Peyer's patch (tissue), 4 donors: ENCODE measurements at regions not wholly inside any gene's neighbourhood (a gene's known extent, or its start where the extent isn't known, plus 50 kb on each side); places are given as distances from the start of the nearest gene placed in this dataset.

Source experiments
- DNase-seq, 3 donors: peaks; one replicate each; pipeline ENCODE4 v3.0.0-alpha.2; 2017 to 2019
- H3K27ac ChIP-seq, 4 donors: fragments of 200-600 bp; sonication (generic); one replicate each; pipeline ENCODE4 v1.5.1; 2016 to 2019
- H3K27me3 ChIP-seq, 2 donors: fragments of 200-600 bp; sonication (generic); one replicate each; pipeline ENCODE4 v1.5.1; 2019
- H3K36me3 ChIP-seq, 3 donors: fragments of 200-600 bp; sonication (generic); one replicate each; pipeline ENCODE4 v1.5.1; 2016 to 2019
- H3K4me1 ChIP-seq, 4 donors: fragments of 200-600 bp; sonication (generic); one replicate each; pipeline ENCODE4 v1.5.1; 2016 to 2019
- H3K4me3 ChIP-seq, 4 donors: fragments of 200-600 bp; sonication (generic); 1 replicate in 3 of 4; 2 replicates in 1 of 4; pipeline ENCODE4 v1.5.1; 2016 to 2019; ENCODE audit warnings: mild to moderate bottlenecking in 1 of 4
- H3K9me3 ChIP-seq, 4 donors: fragments of 200-600 bp; sonication (generic); one replicate each; pipeline ENCODE4 v1.5.1; 2016 to 2019; ENCODE audit warnings: mild to moderate bottlenecking in 1 of 4
- POLR2A ChIP-seq, 2 donors: fragments of 450-650 bp; IDR thresholded peaks; one replicate each; pipeline ENCODE4 v1.5.1; 2017; ENCODE audit warnings: antibody characterized with exemption in 2 of 2, mild to moderate bottlenecking in 2 of 2, moderate library complexity in 2 of 2
- TF ChIP-seq, protein P1 (sequence below), 6 experiments: fragments of 450-650 bp in 4 of 6; fragments of 200-600 bp in 2 of 6; sonication (generic) in 1 of 6; IDR thresholded peaks; one replicate each; pipeline ENCODE4 v1.5.1; 2017 to 2019; ENCODE audit warnings: antibody characterized with exemption in 6 of 6, mild to moderate bottlenecking in 3 of 6, moderate library complexity in 1 of 6

DNA sequence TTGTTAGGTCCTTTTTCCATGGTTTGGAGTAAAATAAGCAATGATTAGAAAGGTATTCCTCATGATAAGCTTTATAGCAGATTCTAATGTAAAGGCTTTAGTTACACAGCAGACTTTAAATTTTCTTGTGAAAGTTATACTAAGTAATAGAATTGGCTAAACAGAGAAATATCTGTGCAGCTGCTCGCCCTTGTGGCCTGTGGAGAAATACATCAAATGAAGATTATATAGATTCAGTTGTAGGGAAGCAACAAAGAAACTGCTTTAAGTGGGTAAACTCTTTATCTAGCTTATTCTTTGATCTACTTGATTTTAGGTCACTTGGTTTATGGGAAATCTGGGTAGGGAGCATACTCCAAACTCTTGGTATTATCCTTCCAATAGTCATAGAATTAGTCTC lies 1269.7 kb upstream of the SPRY2 start:
- no peak for DNase-seq
- no peak overlapping the region for H3K27ac ChIP-seq
- H3K4me1 ChIP-seq = no peaks in the 10 kb centered on the region
- H3K9me3 ChIP-seq = no peaks in the 10 kb centered on the region
- TF ChIP-seq POLR2A (IDR thresholded peaks at IDR 0.05) = no peak
- TF ChIP-seq, protein P1, sequence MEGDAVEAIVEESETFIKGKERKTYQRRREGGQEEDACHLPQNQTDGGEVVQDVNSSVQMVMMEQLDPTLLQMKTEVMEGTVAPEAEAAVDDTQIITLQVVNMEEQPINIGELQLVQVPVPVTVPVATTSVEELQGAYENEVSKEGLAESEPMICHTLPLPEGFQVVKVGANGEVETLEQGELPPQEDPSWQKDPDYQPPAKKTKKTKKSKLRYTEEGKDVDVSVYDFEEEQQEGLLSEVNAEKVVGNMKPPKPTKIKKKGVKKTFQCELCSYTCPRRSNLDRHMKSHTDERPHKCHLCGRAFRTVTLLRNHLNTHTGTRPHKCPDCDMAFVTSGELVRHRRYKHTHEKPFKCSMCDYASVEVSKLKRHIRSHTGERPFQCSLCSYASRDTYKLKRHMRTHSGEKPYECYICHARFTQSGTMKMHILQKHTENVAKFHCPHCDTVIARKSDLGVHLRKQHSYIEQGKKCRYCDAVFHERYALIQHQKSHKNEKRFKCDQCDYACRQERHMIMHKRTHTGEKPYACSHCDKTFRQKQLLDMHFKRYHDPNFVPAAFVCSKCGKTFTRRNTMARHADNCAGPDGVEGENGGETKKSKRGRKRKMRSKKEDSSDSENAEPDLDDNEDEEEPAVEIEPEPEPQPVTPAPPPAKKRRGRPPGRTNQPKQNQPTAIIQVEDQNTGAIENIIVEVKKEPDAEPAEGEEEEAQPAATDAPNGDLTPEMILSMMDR (IDR thresholded peaks at IDR 0.05) = no peak
- H3K27me3 ChIP-seq = no peaks in the 10 kb centered on the region
- no peak overlapping the region for H3K4me3 ChIP-seq
- H3K36me3 ChIP-seq = no peaks in the 10 kb centered on the region

DNA sequence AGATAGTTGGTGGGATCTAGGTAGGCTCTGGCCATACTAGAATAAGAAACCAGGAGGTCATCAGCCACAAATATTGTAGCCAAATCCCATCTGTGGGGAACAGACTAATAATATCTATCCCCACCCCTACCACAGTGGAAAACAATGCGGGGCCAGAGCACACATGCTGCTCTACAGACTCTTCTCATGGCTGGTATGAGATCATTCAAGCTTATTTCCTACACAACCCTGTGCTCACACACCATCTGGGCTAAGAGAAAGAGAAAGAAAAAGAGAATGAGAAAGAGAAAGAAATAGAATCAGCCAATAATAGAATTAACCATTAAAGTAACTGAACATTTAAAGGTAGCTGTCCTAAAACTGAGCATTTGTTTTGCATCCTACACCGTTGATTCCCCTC lies 1268.4 kb upstream of the SPRY2 start:
- DNase-seq = no peak
- Histone ChIP-seq H3K4me1 (no peaks in the 10 kb centered on the region), H3K27ac (no peak overlapping the region), H3K4me3 (no peak overlapping the region), H3K27me3 (no peaks in the 10 kb centered on the region), H3K36me3 (no peaks in the 10 kb centered on the region), H3K9me3 (no peaks in the 10 kb centered on the region)
- no peak for TF ChIP-seq POLR2A (IDR thresholded peaks at IDR 0.05)
- TF ChIP-seq, protein P1 (IDR thresholded peaks at IDR 0.05) = no peak

DNA sequence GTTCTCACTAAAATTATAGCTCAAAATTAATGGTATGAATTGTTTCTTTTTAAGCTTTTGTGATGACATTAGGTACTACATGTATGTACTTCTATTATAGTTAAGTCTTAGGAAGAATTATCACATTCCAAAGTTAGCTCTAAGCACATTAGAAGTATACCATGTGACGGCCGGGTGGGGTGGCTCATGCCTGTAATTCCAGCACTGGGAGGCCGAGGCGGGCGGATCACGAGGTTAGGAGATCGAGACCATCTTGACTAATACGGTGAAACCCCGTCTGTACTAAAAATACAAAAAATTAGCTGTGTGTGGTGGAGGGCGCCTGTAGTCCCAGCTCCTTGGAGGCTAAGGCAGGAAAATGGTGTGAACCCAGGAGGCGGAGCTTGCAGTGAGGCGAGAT lies 1265.1 kb upstream of the SPRY2 start:
- Histone ChIP-seq H3K36me3 (no peaks in the 10 kb centered on the region), H3K27me3 (no peaks in the 10 kb centered on the region), H3K9me3 (no peaks in the 10 kb centered on the region), H3K27ac (no peak overlapping the region), H3K4me1 (no peaks in the 10 kb centered on the region), H3K4me3 (no peak overlapping the region)
- TF ChIP-seq, protein P1 (IDR thresholded peaks at IDR 0.05) = no peak
- TF ChIP-seq POLR2A (IDR thresholded peaks at IDR 0.05) = no peak
- DNase-seq = no peak

DNA sequence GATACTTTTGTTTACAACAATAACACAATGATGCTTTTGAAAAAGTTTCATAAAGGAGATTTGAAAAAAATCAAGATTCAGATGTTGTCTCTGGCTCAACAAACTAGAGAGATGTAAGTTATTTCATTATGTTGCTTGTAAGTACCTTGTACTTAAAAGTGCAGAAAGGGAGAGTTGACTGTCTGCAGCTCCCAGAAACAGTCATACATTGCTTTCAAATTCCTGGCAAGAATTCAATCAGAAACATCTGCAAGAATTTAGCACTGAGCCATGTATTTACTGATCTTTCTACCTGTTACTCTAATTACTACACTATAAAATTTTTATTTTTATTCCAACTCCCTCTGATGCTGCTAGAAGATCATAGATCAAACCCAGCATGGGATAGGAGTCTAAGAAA lies 1261.3 kb upstream of the SPRY2 start:
- Histone ChIP-seq H3K9me3 (no peaks in the 10 kb centered on the region), H3K36me3 (no peaks in the 10 kb centered on the region), H3K27me3 (no peaks in the 10 kb centered on the region), H3K4me3 (no peak overlapping the region), H3K4me1 (no peaks in the 10 kb centered on the region), H3K27ac (no peak overlapping the region)
- TF ChIP-seq POLR2A (IDR thresholded peaks at IDR 0.05) = no peak
- TF ChIP-seq, protein P1 (IDR thresholded peaks at IDR 0.05) = no peak
- DNase-seq = no peak

DNA sequence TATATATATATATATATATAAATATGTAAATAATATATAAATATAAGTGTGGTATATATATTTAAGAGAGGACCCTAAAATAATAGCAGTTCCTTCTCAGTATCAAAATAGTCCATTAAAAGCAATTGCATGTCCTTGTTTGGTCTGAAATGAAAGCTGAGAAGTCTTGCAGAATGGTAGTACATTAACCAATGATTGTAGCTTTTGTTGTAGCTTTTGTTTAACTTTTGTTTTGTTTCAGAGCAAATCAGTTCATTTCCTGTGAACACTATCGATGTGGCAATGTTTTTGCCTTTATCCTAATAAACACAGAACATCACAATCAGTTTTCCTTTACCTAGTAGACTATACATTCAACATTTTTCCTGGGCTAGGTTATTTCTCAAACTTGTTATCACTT lies 1256.2 kb upstream of the SPRY2 start:
- H3K4me3 ChIP-seq = no peak overlapping the region
- H3K9me3 ChIP-seq = no peaks in the 10 kb centered on the region
- TF ChIP-seq POLR2A (IDR thresholded peaks at IDR 0.05) = no peak
- TF ChIP-seq, protein P1 (IDR thresholded peaks at IDR 0.05) = no peak
- no peaks in the 10 kb centered on the region for H3K36me3 ChIP-seq
- no peaks in the 10 kb centered on the region for H3K4me1 ChIP-seq
- H3K27me3 ChIP-seq = no peaks in the 10 kb centered on the region
- no peak for DNase-seq
- H3K27ac ChIP-seq = no peak overlapping the region

DNA sequence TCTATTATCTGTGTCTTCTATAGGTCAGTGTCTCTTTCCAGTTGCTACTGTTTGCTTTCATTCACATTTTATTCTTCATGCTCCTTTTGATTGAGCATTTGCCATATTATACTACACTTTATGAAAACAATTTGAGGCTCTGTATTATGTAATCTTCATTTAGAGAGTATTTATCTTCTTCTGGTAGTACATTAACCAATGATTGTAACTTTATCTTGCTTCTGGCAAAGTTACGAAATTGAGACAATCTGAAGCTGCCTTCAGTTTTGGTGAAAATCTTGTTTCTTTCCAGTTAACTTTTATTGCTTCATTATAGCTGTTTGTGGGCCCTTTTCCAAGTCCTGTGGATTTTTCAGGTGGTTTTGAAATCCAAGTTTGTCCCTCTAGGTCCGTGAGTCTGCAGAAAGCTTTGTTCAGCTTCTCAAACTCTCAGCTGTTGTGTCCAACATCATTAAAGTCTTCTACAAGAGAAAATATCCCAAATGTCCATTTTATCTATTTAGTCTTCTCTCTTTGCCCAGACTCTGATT lies 1255.4 kb upstream of the SPRY2 start:
- TF ChIP-seq, protein P1 (IDR thresholded peaks at IDR 0.05) = no peak
- TF ChIP-seq POLR2A (IDR thresholded peaks at IDR 0.05) = no peak
- Histone ChIP-seq H3K4me1 (no peaks in the 10 kb centered on the region), H3K36me3 (no peaks in the 10 kb centered on the region), H3K9me3 (no peaks in the 10 kb centered on the region), H3K27ac (no peak overlapping the region), H3K27me3 (no peaks in the 10 kb centered on the region), H3K4me3 (no peak overlapping the region)
- DNase-seq = no peak
